Mucosa of descending colon (tissue), 3 donors: ENCODE measurements at regions not wholly inside any gene's neighbourhood (a gene's known extent, or its start where the extent isn't known, plus 50 kb on each side); places are given as distances from the start of the nearest gene placed in this dataset.

Experiments
- ATAC-seq: fragments of 200-7000 bp; cut with Tn5 transposase; one replicate; pipeline ENCODE4 v1.9.1; 2020; ENCODE audit warnings: mild to moderate bottlenecking, moderate library complexity
- DNase-seq, 3 donors: peaks; one replicate each; pipeline ENCODE4 v3.0.0-alpha.2; 2020
- H3K36me3 ChIP-seq: fragments of 200-600 bp; one replicate; pipeline ENCODE4 v1.8.0; 2021; ENCODE audit warnings: low read depth, mild to moderate bottlenecking
- H3K4me1 ChIP-seq: fragments of 200-600 bp; one replicate; pipeline ENCODE4 v1.8.0; 2021; ENCODE audit warnings: low read depth, mild to moderate bottlenecking
- H3K4me3 ChIP-seq: fragments of 200-600 bp; one replicate; pipeline ENCODE4 v1.8.0; 2021; ENCODE audit warnings: mild to moderate bottlenecking
- H3K9me3 ChIP-seq: fragments of 200-600 bp; one replicate; pipeline ENCODE4 v1.8.0; 2021; ENCODE audit warnings: mild to moderate bottlenecking
- intact Hi-C, 2 donors: fragments of 100-400 bp; cut with DNase I in 1 of 2; cut with micrococcal nuclease in 1 of 2; formaldehyde crosslinking; loops; one replicate each; pipeline versions ENCODE4 v1.11.0 to v1.11.1; 2022; cut with DNase I, micrococcal nuclease
- TF ChIP-seq, protein P1 (sequence below): fragments of 200-600 bp; IDR thresholded peaks from one replicate; pipeline ENCODE4 v1.8.0; 2022; ENCODE audit warnings: antibody characterized with exemption, mild to moderate bottlenecking
- donor health status: DM: no; HTN: no; CAD: no; lungs with moderate emphysema.
- donor health status: DM: no; HTN: no; CAD: no.
- donor health status: DM: no; HTN: yes; CAD: no.

DNA sequence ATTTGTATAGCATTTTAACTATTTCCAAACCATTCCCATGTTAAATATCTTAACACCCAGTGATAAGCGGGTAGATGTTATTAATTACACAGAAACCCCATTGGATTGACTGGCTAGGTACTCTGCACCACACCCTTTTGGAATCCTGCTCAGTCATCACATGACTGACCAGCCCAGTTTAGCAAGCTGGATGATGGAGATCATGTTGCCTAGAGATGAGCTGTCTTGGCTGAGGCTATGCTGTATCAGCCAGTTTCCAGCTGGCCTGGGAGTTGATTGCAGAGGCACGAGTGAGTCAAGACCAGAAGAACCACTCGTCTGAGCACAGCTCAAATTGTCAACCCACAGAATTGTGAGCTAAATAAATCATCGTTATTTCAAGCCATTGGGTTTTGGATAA is 124.6 kb downstream of the ZNF621 start:
- TF ChIP-seq, protein P1, sequence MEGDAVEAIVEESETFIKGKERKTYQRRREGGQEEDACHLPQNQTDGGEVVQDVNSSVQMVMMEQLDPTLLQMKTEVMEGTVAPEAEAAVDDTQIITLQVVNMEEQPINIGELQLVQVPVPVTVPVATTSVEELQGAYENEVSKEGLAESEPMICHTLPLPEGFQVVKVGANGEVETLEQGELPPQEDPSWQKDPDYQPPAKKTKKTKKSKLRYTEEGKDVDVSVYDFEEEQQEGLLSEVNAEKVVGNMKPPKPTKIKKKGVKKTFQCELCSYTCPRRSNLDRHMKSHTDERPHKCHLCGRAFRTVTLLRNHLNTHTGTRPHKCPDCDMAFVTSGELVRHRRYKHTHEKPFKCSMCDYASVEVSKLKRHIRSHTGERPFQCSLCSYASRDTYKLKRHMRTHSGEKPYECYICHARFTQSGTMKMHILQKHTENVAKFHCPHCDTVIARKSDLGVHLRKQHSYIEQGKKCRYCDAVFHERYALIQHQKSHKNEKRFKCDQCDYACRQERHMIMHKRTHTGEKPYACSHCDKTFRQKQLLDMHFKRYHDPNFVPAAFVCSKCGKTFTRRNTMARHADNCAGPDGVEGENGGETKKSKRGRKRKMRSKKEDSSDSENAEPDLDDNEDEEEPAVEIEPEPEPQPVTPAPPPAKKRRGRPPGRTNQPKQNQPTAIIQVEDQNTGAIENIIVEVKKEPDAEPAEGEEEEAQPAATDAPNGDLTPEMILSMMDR = no peak
- intact Hi-C loops = no loop called here
- H3K36me3 ChIP-seq = no peaks in the 10 kb centered on the region
- DNase-seq (no peak), ATAC-seq (no peak)
- no peaks in the 10 kb centered on the region for H3K4me1 ChIP-seq
- no peak overlapping the region for H3K4me3 ChIP-seq
- no peaks in the 10 kb centered on the region for H3K9me3 ChIP-seq

DNA sequence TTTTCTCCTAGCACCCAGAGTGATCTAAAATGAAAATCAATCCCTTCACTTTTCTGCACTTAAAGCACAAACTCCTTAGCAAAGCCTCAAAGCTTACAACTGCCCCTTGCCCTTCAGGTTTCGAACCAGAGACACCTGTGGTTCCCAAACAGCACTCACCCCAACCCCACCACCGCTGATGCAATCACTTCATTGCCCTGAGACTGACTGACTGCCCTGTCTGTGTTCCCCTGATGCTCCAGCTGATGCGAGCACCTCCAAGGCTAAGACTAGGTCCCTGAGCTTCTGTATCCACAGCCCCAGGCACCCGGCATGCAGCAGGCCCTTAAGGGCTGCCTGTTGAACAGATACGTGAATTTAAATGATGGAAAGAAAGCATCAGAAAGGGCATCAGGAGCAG is 127.3 kb downstream of the ZNF621 start:
- Histone ChIP-seq H3K4me3 (no peak overlapping the region), H3K36me3 (no peaks in the 10 kb centered on the region), H3K4me1 (no peaks in the 10 kb centered on the region), H3K9me3 (no peaks in the 10 kb centered on the region)
- TF ChIP-seq, protein P1 = no peak
- ATAC-seq = no peak
- no peak for DNase-seq
- intact Hi-C loops = no loop called here

DNA sequence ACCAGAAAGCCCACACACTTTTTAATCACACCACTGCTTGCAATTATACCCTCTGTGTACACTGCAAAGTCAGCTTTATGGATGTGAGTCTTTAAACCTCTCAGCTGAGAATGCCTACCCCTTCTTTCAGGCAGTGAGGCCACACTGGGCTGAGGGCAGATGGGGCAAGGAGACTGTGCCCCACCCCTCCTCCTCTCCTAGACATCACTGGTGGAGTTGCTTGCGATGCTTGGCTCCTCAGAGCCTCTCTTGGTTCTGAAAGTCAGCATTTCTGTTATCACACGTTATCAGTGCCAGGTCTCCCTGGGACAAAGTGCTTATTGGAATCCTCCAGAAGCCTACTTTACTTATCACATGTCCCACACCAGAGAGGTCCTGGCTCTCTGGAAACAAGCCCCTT is 128.2 kb downstream of the ZNF621 start:
- Histone ChIP-seq H3K4me3 (no peak overlapping the region), H3K9me3 (no peaks in the 10 kb centered on the region), H3K36me3 (no peaks in the 10 kb centered on the region), H3K4me1 (no peaks in the 10 kb centered on the region)
- TF ChIP-seq, protein P1 = no peak
- intact Hi-C loops = no loop called here
- ATAC-seq = no peak
- DNase-seq = no peak

DNA sequence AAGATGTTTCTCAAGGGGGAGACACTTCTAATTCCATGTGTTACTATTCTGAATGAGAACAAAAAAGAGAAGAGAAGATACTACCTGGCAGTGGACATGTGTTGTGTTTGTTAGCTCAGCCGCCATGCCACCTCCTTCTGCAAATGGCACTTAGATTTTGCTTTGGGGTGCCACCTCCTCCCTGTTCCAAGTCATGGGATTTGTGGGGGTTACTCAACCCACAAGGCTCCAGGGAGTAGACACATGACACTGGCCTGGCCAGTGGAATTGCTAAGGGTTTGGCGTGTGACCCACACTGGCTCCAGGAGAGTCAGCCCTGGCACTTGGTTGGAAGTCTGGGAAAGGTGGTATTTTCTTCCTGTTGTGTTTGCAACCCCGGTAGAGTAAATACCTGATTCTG is 129.1 kb downstream of the ZNF621 start:
- intact Hi-C loops = no loop called here
- TF ChIP-seq, protein P1 = no peak

DNA sequence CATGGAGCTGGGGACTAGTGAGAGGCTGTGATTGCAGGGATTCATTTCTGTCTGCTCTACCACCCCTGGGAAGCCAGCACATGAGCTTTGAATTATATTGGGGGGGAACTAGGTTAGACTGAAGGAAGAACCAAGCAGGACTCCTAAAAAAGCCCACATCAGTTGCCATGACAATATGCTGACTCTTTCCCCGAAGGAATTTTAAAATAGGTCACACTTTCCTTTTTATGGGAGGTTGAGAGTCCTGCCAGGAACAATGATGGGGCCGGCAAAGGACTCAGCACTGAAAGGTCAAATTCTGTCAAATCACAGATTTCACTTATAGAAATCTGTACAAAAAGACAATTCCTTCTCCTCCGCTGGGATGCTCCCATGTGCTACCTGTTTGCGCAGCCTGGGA is 130.8 kb downstream of the ZNF621 start:
- DNase-seq (no peak), ATAC-seq (no peak)
- Histone ChIP-seq H3K9me3 (no peaks in the 10 kb centered on the region), H3K4me1 (no peaks in the 10 kb centered on the region), H3K4me3 (no peak overlapping the region), H3K36me3 (no peaks in the 10 kb centered on the region)
- intact Hi-C loops = no loop called here
- TF ChIP-seq, protein P1 = no peak

More for the DNA sequence above, 129.1 kb downstream of the ZNF621 start:
- Histone ChIP-seq H3K9me3 (no peaks in the 10 kb centered on the region), H3K36me3 (no peaks in the 10 kb centered on the region), H3K4me1 (no peaks in the 10 kb centered on the region), H3K4me3 (no peak overlapping the region)
- ATAC-seq = no peak
- DNase-seq = no peak

DNA sequence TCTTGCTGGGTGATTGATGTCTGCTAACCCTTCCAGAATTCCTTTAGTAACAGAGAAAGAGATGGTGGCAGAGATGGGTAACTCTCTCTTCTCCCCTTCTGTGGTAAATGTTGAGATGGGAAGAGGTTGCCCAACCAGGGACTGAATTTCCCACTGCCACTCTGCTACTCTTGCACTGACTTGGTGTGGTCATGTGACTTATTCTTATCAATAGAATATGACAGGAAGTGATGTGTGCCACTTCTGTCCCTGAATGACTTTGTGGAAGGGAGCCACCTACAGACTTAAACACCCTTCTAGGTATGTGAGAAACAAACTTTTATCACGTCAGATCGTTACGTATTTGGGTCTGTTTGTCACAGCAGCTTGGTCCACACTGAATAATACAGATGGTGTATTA is 132.9 kb downstream of the ZNF621 start:
- H3K9me3 ChIP-seq = no peaks in the 10 kb centered on the region

More for the DNA sequence above, 132.9 kb downstream of the ZNF621 start:
- DNase-seq = no peak
- Histone ChIP-seq H3K4me3 (no peak overlapping the region), H3K36me3 (no peaks in the 10 kb centered on the region), H3K4me1 (no peaks in the 10 kb centered on the region)
- intact Hi-C loops = no loop called here
- TF ChIP-seq, protein P1 = no peak
- ATAC-seq = no peak
